ENCODE measurements at regions not wholly inside any gene's neighbourhood (a gene's known extent, or its start where the extent isn't known, plus 50 kb on each side); places are given as distances from the start of the nearest gene placed in this dataset.

GRCh38 chr11:127066401-127067090 lies 66.0 kb upstream of the KIRREL3 start:
- TF ChIP-seq, protein P1, sequence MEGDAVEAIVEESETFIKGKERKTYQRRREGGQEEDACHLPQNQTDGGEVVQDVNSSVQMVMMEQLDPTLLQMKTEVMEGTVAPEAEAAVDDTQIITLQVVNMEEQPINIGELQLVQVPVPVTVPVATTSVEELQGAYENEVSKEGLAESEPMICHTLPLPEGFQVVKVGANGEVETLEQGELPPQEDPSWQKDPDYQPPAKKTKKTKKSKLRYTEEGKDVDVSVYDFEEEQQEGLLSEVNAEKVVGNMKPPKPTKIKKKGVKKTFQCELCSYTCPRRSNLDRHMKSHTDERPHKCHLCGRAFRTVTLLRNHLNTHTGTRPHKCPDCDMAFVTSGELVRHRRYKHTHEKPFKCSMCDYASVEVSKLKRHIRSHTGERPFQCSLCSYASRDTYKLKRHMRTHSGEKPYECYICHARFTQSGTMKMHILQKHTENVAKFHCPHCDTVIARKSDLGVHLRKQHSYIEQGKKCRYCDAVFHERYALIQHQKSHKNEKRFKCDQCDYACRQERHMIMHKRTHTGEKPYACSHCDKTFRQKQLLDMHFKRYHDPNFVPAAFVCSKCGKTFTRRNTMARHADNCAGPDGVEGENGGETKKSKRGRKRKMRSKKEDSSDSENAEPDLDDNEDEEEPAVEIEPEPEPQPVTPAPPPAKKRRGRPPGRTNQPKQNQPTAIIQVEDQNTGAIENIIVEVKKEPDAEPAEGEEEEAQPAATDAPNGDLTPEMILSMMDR (IDR thresholded peaks at IDR 0.05) = no peak
- TF ChIP-seq POLR2A (IDR thresholded peaks at IDR 0.05) = no peak

All from uterus (tissue), 2 donors.